OCI-LY7 (cell line): ENCODE measurements at regions not wholly inside any gene's neighbourhood (a gene's known extent, or its start where the extent isn't known, plus 50 kb on each side); places are given as distances from the start of the nearest gene placed in this dataset.

ENCODE experiments used
- BruUV-seq: library from RNA; stranded (reverse); fragments of 400-500 nt; replicated peaks from 2 replicates; lab custom pipeline; 2021; lab: Mats Ljungman, UMichigan
- CTCF ChIA-PET: fragments of 300-600 bp; sonication (Branson Sonifier 250); formaldehyde crosslinking; loops from one replicate; lab custom pipeline; 2022; ENCODE audit warnings: antibody characterized with exemption; ENCODE audit not compliant: unreplicated experiment; lab: Charles Lee
- POLR2A ChIA-PET: fragments of 300-600 bp; sonication (Branson Sonifier 250); formaldehyde crosslinking; loops from one replicate; lab custom pipeline; 2022; ENCODE audit warnings: antibody characterized with exemption; lab: Charles Lee
- DNase-seq: peaks from one replicate; pipeline ENCODE4 v3.0.0-alpha.2; 2015; ENCODE audit warnings: low spot score
- H2AFZ ChIP-seq: fragments of 200-600 bp; sonication (generic), shearing (Covaris generic); 2 replicates; pipeline ENCODE4 v1.6.1; 2014; ENCODE audit warnings: mild to moderate bottlenecking, antibody characterized with exemption, low read length, moderate library complexity
- H3K27ac ChIP-seq: fragments of 200-600 bp; sonication (generic); 2 replicates; pipeline ENCODE4 v1.5.1; 2014; ENCODE audit warnings: mixed run types, low read depth, mild to moderate bottlenecking, moderate library complexity, low read length, inconsistent platforms; ENCODE audit not compliant: poor library complexity, severe bottlenecking
- H3K36me3 ChIP-seq: fragments of 200-600 bp; sonication (generic); 2 replicates; pipeline ENCODE4 v1.6.1; 2014; ENCODE audit warnings: mild to moderate bottlenecking, antibody characterized with exemption, low read length, moderate library complexity, mixed read lengths; ENCODE audit not compliant: insufficient read depth
- H3K4me1 ChIP-seq: fragments of 200-600 bp; sonication (generic); 2 replicates; pipeline ENCODE4 v1.5.1; 2014; ENCODE audit warnings: mild to moderate bottlenecking, low read length; ENCODE audit not compliant: insufficient read depth, poor library complexity, severe bottlenecking
- H3K4me2 ChIP-seq: fragments of 200-600 bp; sonication (generic); 2 replicates; pipeline ENCODE4 v1.6.1; 2014; ENCODE audit warnings: mild to moderate bottlenecking, low read length
- H3K4me3 ChIP-seq: fragments of 200-600 bp; sonication (generic); 2 replicates; pipeline ENCODE4 v1.5.1; 2014; ENCODE audit warnings: mild to moderate bottlenecking, low read depth, low read length; ENCODE audit not compliant: poor library complexity, severe bottlenecking
- H3K79me2 ChIP-seq: fragments of 200-600 bp; sonication (generic); 2 replicates; pipeline ENCODE4 v1.6.1; 2016; ENCODE audit warnings: low read depth, mild to moderate bottlenecking, low read length, moderate library complexity, mixed read lengths; ENCODE audit not compliant: insufficient read depth
- H3K9me2 ChIP-seq: fragments of 200-600 bp; sonication (generic); 2 replicates; pipeline ENCODE4 v1.6.1; 2016; ENCODE audit warnings: mild to moderate bottlenecking, low read length, mixed read lengths; ENCODE audit not compliant: insufficient read depth
- H3K9me3 ChIP-seq: fragments of 200-600 bp; sonication (generic); 2 replicates; pipeline ENCODE4 v1.6.1; 2014; ENCODE audit warnings: mild to moderate bottlenecking, mixed run types, low read length, mixed read lengths
- H4K20me1 ChIP-seq: fragments of 200-600 bp; sonication (generic); 2 replicates; pipeline ENCODE4 v1.6.1; 2014; ENCODE audit warnings: mild to moderate bottlenecking, antibody characterized with exemption, low read length, moderate library complexity, mixed read lengths; ENCODE audit not compliant: insufficient read depth
- EZH2phosphoT487 ChIP-seq: fragments of 200-600 bp; sonication (generic); IDR thresholded peaks from 2 replicates; pipeline ENCODE4 v1.6.1; 2018; ENCODE audit warnings: low read depth, borderline replicate concordance, mild to moderate bottlenecking, mixed run types, antibody characterized with exemption, low read length, moderate library complexity, mixed read lengths
- intact Hi-C: fragments of 100-400 bp; cut with micrococcal nuclease; formaldehyde crosslinking; loops from one replicate; pipeline ENCODE4 v1.10.0; 2022; ENCODE audit not compliant: unreplicated experiment
- TF ChIP-seq, protein P1 (sequence below): fragments of 200-600 bp; sonication (generic); conservative IDR thresholded peaks from 2 replicates; pipeline ENCODE4 v1.5.1; 2014; ENCODE audit warnings: mild to moderate bottlenecking, antibody characterized with exemption, low read length, moderate library complexity, mixed read lengths

DNA sequence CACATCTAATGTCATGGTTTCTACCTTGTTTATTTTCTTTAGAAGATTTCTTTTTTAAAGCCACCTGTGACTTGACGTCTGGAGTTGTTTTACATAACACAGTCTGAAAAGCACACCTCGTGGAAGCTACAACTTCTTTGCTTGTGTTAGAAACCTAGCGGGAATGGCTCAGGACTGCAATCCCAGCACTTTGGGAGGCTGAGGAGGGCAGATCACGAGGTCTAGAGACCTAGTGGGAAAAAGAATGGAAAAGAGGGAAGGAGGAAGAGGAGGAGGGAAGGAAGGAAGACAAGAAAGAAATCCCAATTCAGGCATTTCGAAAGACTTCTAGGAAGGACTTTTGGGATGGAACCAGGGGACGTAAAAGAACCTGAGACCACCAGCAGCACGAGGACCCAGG lies 146.3 kb upstream of the CELF2 start:
- intact Hi-C loops = no loop called here
- no TSS peak for BruUV-seq
- ChIA-PET CTCF (no interaction called here), POLR2A (interaction anchor here (0.7 kb wide), 1 partner anchor 204 kb away, joined by 5 read pairs; no protein-coding TSS in a partner anchor)
- H3K36me3 ChIP-seq = no peaks in the 10 kb centered on the region
- DNase-seq = no peak
- no peaks in the 10 kb centered on the region for H3K79me2 ChIP-seq
- H4K20me1 ChIP-seq = no peaks in the 10 kb centered on the region
- H2AFZ ChIP-seq = no peak overlapping the region
- TF ChIP-seq EZH2phosphoT487 = no peak
- TF ChIP-seq, protein P1, sequence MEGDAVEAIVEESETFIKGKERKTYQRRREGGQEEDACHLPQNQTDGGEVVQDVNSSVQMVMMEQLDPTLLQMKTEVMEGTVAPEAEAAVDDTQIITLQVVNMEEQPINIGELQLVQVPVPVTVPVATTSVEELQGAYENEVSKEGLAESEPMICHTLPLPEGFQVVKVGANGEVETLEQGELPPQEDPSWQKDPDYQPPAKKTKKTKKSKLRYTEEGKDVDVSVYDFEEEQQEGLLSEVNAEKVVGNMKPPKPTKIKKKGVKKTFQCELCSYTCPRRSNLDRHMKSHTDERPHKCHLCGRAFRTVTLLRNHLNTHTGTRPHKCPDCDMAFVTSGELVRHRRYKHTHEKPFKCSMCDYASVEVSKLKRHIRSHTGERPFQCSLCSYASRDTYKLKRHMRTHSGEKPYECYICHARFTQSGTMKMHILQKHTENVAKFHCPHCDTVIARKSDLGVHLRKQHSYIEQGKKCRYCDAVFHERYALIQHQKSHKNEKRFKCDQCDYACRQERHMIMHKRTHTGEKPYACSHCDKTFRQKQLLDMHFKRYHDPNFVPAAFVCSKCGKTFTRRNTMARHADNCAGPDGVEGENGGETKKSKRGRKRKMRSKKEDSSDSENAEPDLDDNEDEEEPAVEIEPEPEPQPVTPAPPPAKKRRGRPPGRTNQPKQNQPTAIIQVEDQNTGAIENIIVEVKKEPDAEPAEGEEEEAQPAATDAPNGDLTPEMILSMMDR = no peak
- no peaks in the 10 kb centered on the region for H3K9me2 ChIP-seq
- no peak overlapping the region for H3K4me3 ChIP-seq
- H3K4me2 ChIP-seq = no peak overlapping the region
- H3K27ac ChIP-seq = no peak overlapping the region
- H3K4me1 ChIP-seq = no peaks in the 10 kb centered on the region
- no peaks in the 10 kb centered on the region for H3K9me3 ChIP-seq

DNA sequence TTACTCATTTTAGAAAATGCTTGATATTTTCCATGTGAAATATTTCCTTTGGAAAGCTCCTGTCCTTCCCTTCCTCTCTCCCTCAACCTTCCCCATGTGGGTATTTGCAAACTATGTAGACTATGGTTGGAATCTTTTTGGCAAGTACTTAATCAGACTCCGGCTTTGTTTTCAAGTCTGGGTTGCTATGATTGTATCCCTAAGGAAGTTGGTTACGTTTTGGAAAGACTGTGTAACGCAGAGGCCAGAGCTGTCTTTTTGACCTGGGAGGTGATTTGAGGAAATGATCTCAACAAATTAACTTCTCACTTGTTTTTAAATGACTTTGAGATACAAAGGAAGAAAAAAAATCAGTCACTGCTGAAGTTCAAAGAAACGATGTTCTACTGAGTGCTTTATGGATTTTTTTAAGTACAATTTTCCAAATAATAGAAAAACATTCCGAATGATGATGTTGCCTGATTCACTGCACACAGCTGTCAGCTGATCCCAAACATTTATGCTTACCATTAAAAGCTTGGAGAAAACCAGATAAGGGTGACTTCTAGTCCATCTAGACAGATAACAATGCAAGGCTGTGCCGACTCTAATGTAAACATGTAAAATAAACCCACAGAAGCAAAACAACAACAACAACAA lies 145.5 kb upstream of the CELF2 start:
- Histone ChIP-seq H3K36me3 (no peaks in the 10 kb centered on the region), H3K4me1 (no peaks in the 10 kb centered on the region), H3K27ac (no peak overlapping the region), H3K4me3 (no peak overlapping the region), H3K9me2 (no peaks in the 10 kb centered on the region), H3K4me2 (no peak overlapping the region), H2AFZ (no peak overlapping the region), H3K9me3 (no peaks in the 10 kb centered on the region), H4K20me1 (no peaks in the 10 kb centered on the region), H3K79me2 (no peaks in the 10 kb centered on the region)
- TF ChIP-seq EZH2phosphoT487 = no peak
- TF ChIP-seq, protein P1 = no peak
- BruUV-seq = no TSS peak
- POLR2A ChIA-PET = interaction anchor here (0.5 to 0.7 kb wide), 2 partner anchors 101 to 1335 kb away, joined by 3 to 4 read pairs; no protein-coding TSS in a partner anchor
- intact Hi-C loops = no loop called here
- DNase-seq = no peak
- CTCF ChIA-PET = no interaction called here

DNA sequence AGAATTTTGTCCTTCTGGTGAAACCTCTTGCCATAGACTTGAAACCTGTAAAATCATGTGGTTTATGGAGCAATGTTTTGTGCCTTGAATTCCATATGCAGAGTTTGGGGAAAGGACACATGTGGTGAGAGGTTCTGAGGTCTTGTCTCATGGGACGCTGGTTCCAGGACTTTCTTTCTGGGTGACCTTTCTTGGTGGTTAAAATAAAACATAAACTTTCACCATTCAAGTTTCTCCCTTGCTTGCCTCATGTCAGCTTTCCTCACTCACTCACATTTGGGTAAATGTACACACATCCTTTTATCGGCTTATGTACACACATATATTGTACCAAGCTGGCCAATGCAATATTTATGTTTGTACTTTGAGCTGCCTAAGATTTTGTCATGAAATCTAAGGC lies 144.9 kb upstream of the CELF2 start:
- Histone ChIP-seq H3K4me3 (no peak overlapping the region), H3K27ac (no peak overlapping the region), H3K36me3 (no peaks in the 10 kb centered on the region), H4K20me1 (no peaks in the 10 kb centered on the region), H3K9me2 (no peaks in the 10 kb centered on the region), H3K4me2 (no peak overlapping the region), H3K79me2 (no peaks in the 10 kb centered on the region), H2AFZ (no peak overlapping the region), H3K9me3 (no peaks in the 10 kb centered on the region), H3K4me1 (no peaks in the 10 kb centered on the region)
- TF ChIP-seq EZH2phosphoT487 = no peak
- TF ChIP-seq, protein P1 = no peak
- no peak for DNase-seq
- intact Hi-C loops = no loop called here
- CTCF ChIA-PET = no interaction called here
- POLR2A ChIA-PET = no interaction called here
- BruUV-seq = no TSS peak
